Lower leg skin (tissue), 3 donors: ENCODE measurements at regions not wholly inside any gene's neighbourhood (a gene's known extent, or its start where the extent isn't known, plus 50 kb on each side); places are given as distances from the start of the nearest gene placed in this dataset.

Experiments
- POLR2A ChIP-seq, 2 donors: fragments of 450-650 bp; IDR thresholded peaks; one replicate each; pipeline ENCODE4 v1.6.1; 2016 to 2017; ENCODE audit warnings: antibody characterized with exemption in 2 of 2, mild to moderate bottlenecking in 1 of 2, moderate library complexity in 1 of 2
- TF ChIP-seq, protein P1 (sequence below), 3 donors: fragments of 450-650 bp; IDR thresholded peaks; one replicate each; pipeline ENCODE4 v1.5.1; 2016; ENCODE audit warnings: antibody characterized with exemption in 3 of 3, mild to moderate bottlenecking in 3 of 3, moderate library complexity in 2 of 3

DNA sequence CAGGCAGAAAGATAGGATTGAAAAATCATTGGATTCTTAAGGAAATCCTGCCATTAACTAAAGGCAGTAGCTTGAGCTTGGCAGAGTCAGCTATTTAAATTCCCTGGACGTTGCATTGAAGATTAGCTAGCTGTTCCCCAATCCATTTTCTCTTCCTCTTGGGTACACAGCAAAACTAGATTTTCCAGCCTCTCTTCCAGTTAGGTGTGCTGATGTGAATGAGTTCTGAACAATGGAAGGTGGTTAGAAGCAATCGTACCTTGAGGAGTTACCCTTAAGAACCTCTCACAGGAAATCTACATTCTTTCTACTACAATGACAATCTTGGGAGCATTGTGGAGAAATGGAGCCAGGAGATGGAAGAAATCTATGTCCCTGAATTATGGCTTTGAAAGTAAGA, 383.2 kb upstream of the TBL1XR1 start:
- TF ChIP-seq, protein P1, sequence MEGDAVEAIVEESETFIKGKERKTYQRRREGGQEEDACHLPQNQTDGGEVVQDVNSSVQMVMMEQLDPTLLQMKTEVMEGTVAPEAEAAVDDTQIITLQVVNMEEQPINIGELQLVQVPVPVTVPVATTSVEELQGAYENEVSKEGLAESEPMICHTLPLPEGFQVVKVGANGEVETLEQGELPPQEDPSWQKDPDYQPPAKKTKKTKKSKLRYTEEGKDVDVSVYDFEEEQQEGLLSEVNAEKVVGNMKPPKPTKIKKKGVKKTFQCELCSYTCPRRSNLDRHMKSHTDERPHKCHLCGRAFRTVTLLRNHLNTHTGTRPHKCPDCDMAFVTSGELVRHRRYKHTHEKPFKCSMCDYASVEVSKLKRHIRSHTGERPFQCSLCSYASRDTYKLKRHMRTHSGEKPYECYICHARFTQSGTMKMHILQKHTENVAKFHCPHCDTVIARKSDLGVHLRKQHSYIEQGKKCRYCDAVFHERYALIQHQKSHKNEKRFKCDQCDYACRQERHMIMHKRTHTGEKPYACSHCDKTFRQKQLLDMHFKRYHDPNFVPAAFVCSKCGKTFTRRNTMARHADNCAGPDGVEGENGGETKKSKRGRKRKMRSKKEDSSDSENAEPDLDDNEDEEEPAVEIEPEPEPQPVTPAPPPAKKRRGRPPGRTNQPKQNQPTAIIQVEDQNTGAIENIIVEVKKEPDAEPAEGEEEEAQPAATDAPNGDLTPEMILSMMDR (IDR thresholded peaks at IDR 0.05), result no peak
- no peak for TF ChIP-seq POLR2A (IDR thresholded peaks at IDR 0.05)
